ENCODE measurements at regions not wholly inside any gene's neighbourhood (a gene's known extent, or its start where the extent isn't known, plus 50 kb on each side); places are given as distances from the start of the nearest gene placed in this dataset.

- H3K27me3 ChIP-seq = no peaks in the 10 kb centered on the region
- no peaks in the 10 kb centered on the region for H3K36me3 ChIP-seq (replicated peaks; ENCODE audit: insufficient read depth, low read depth)
- no peaks in the 10 kb centered on the region for H3K79me2 ChIP-seq
- 64% methylated on average over 3 of the region's 3 CpGs for WGBS (ENCODE audit: low lambda C conversion rate, missing lambda C conversion rate)
- H3K4me3 ChIP-seq = no peak overlapping the region
- TF ChIP-seq EZH2 (IDR thresholded peaks at IDR 0.05; ENCODE audit: borderline replicate concordance) (no peak), CTCF (IDR thresholded peaks at IDR 0.05; ENCODE audit: poor library complexity) (no peak), EZH2phosphoT487 (IDR thresholded peaks at IDR 0.05; ENCODE audit: low read depth, severe bottlenecking, unreplicated experiment) (no peak)
- H3K4me1 ChIP-seq (ENCODE audit: insufficient read depth) = no peaks in the 10 kb centered on the region
- no peak overlapping the region for H3K27ac ChIP-seq
- no peaks in the 10 kb centered on the region for H4K20me1 ChIP-seq (ENCODE audit: insufficient read depth, poor library complexity, severe bottlenecking)
- H3K9me2 ChIP-seq (replicated peaks; ENCODE audit: insufficient read depth) = no peaks in the 10 kb centered on the region
- no peak overlapping the region for H3K4me2 ChIP-seq
- DNase-seq (ENCODE audit: low spot score) = no peak
- H2AFZ ChIP-seq = no peak overlapping the region
- H3K9me3 ChIP-seq (ENCODE audit: low read depth) = no peaks in the 10 kb centered on the region
These were observed 127.2 kb downstream of the NPY start for GRCh38 chr7:24411226-24411625.

- no peaks in the 10 kb centered on the region for H3K36me3 ChIP-seq (replicated peaks; ENCODE audit: insufficient read depth, low read depth)
- H3K79me2 ChIP-seq = no peaks in the 10 kb centered on the region
- no peak overlapping the region for H2AFZ ChIP-seq
- H3K9me3 ChIP-seq (ENCODE audit: low read depth) = no peaks in the 10 kb centered on the region
- TF ChIP-seq EZH2phosphoT487 (IDR thresholded peaks at IDR 0.05; ENCODE audit: low read depth, severe bottlenecking, unreplicated experiment) (no peak), CTCF (IDR thresholded peaks at IDR 0.05; ENCODE audit: poor library complexity) (no peak), EZH2 (IDR thresholded peaks at IDR 0.05; ENCODE audit: borderline replicate concordance) (no peak)
- H4K20me1 ChIP-seq (ENCODE audit: insufficient read depth, poor library complexity, severe bottlenecking) = no peaks in the 10 kb centered on the region
- no peaks in the 10 kb centered on the region for H3K4me1 ChIP-seq (ENCODE audit: insufficient read depth)
- DNase-seq (ENCODE audit: low spot score) = no peak
- no peaks in the 10 kb centered on the region for H3K27me3 ChIP-seq
- H3K4me3 ChIP-seq = no peak overlapping the region
- no peak overlapping the region for H3K27ac ChIP-seq
- WGBS (ENCODE audit: low lambda C conversion rate, missing lambda C conversion rate) = 82% methylated on average over 7 of the region's 7 CpGs
- H3K4me2 ChIP-seq = no peak overlapping the region
- H3K9me2 ChIP-seq (replicated peaks; ENCODE audit: insufficient read depth) = no peaks in the 10 kb centered on the region
These were observed 133.6 kb downstream of the NPY start for GRCh38 chr7:24417526-24418120.

GRCh38 chr7:24419077-24419476, 135.1 kb downstream of the NPY start:
- no peak for DNase-seq (ENCODE audit: low spot score)
- Histone ChIP-seq H3K27me3 (no peaks in the 10 kb centered on the region), H3K79me2 (no peaks in the 10 kb centered on the region), H4K20me1 (ENCODE audit: insufficient read depth, poor library complexity, severe bottlenecking) (no peaks in the 10 kb centered on the region), H3K9me2 (replicated peaks; ENCODE audit: insufficient read depth) (no peaks in the 10 kb centered on the region), H3K9me3 (ENCODE audit: low read depth) (no peaks in the 10 kb centered on the region), H3K27ac (no peak overlapping the region), H2AFZ (no peak overlapping the region), H3K36me3 (replicated peaks; ENCODE audit: insufficient read depth, low read depth) (no peaks in the 10 kb centered on the region), H3K4me2 (no peak overlapping the region), H3K4me1 (ENCODE audit: insufficient read depth) (no peaks in the 10 kb centered on the region), H3K4me3 (no peak overlapping the region)
- WGBS (ENCODE audit: low lambda C conversion rate, missing lambda C conversion rate) = 96% methylated on average over 2 of the region's 2 CpGs
- no peak for TF ChIP-seq EZH2phosphoT487 (IDR thresholded peaks at IDR 0.05; ENCODE audit: low read depth, severe bottlenecking, unreplicated experiment)
- no peak for TF ChIP-seq EZH2 (IDR thresholded peaks at IDR 0.05; ENCODE audit: borderline replicate concordance)
- no peak for TF ChIP-seq CTCF (IDR thresholded peaks at IDR 0.05; ENCODE audit: poor library complexity)

- no peaks in the 10 kb centered on the region for H3K79me2 ChIP-seq
- no peaks in the 10 kb centered on the region for H3K4me1 ChIP-seq (ENCODE audit: insufficient read depth)
- no peaks in the 10 kb centered on the region for H3K36me3 ChIP-seq (replicated peaks; ENCODE audit: insufficient read depth, low read depth)
- no peaks in the 10 kb centered on the region for H4K20me1 ChIP-seq (ENCODE audit: insufficient read depth, poor library complexity, severe bottlenecking)
- H3K9me3 ChIP-seq (ENCODE audit: low read depth) = no peaks in the 10 kb centered on the region
- no peak overlapping the region for H3K27ac ChIP-seq
- no peak for TF ChIP-seq EZH2 (IDR thresholded peaks at IDR 0.05; ENCODE audit: borderline replicate concordance)
- TF ChIP-seq EZH2phosphoT487 (IDR thresholded peaks at IDR 0.05; ENCODE audit: low read depth, severe bottlenecking, unreplicated experiment) = no peak
- no peak for TF ChIP-seq CTCF (IDR thresholded peaks at IDR 0.05; ENCODE audit: poor library complexity)
- no peaks in the 10 kb centered on the region for H3K27me3 ChIP-seq
- no peak overlapping the region for H2AFZ ChIP-seq
- H3K9me2 ChIP-seq (replicated peaks; ENCODE audit: insufficient read depth) = no peaks in the 10 kb centered on the region
- DNase-seq (ENCODE audit: low spot score) = no peak
- H3K4me3 ChIP-seq = no peak overlapping the region
- H3K4me2 ChIP-seq = no peak overlapping the region
These were observed 135.5 kb downstream of the NPY start for GRCh38 chr7:24419511-24419910.

All from hepatocyte (in vitro differentiated cells).